ENCODE measurements at regions not wholly inside any gene's neighbourhood (a gene's known extent, or its start where the extent isn't known, plus 50 kb on each side); places are given as distances from the start of the nearest gene placed in this dataset.

DNA sequence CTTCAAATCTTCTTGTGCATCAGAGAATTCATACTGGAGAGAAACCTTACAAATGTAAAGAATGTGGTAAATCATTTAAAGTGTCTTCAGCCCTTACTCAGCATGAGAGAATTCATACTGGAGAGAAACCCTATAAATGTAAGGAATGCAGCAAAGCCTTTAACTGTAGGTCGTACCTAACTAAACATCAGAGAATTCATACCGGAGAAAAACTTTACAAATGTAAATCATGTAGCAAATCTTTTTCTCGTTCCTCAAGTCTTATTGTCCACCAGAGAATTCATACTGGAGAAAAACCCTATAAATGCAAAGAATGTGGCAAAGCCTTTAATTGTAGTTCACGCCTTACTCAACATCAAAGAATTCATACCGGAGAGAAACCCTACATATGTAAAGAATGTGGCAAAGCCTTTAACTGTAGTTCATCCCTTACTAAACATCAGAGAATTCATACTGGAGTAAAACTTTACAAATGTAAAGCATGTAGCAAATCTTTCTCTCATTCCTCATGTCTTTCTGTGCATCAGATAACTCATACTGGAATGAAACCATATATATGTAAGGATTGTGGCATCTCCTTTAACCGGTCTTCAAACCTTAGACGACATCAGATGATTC, 118.5 kb upstream of the ZNF267 start:
- TF ChIP-seq, protein P1, sequence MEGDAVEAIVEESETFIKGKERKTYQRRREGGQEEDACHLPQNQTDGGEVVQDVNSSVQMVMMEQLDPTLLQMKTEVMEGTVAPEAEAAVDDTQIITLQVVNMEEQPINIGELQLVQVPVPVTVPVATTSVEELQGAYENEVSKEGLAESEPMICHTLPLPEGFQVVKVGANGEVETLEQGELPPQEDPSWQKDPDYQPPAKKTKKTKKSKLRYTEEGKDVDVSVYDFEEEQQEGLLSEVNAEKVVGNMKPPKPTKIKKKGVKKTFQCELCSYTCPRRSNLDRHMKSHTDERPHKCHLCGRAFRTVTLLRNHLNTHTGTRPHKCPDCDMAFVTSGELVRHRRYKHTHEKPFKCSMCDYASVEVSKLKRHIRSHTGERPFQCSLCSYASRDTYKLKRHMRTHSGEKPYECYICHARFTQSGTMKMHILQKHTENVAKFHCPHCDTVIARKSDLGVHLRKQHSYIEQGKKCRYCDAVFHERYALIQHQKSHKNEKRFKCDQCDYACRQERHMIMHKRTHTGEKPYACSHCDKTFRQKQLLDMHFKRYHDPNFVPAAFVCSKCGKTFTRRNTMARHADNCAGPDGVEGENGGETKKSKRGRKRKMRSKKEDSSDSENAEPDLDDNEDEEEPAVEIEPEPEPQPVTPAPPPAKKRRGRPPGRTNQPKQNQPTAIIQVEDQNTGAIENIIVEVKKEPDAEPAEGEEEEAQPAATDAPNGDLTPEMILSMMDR (conservative IDR thresholded peaks at IDR 0.05; ENCODE audit: low read length): no peak
- no peak for TF ChIP-seq EZH2phosphoT487 (IDR thresholded peaks at IDR 0.05; ENCODE audit: borderline replicate concordance, low read depth, low read length)
